NB4 (cell line): ENCODE measurements at regions not wholly inside any gene's neighbourhood (a gene's known extent, or its start where the extent isn't known, plus 50 kb on each side); places are given as distances from the start of the nearest gene placed in this dataset.

Source experiments
- DNase-seq: peaks from one replicate; pipeline ENCODE4 v3.0.0; 2010; ENCODE audit warnings: low read depth
- H3K4me3 ChIP-seq: one replicate; pipeline ENCODE4 v1.5.1; 2011; ENCODE audit warnings: mild to moderate bottlenecking, low read depth, low read length, moderate library complexity
- CTCF ChIP-seq: IDR thresholded peaks from one replicate; pipeline ENCODE4 v1.5.1; 2012; ENCODE audit warnings: low read depth, low read length
- MAX ChIP-seq: IDR thresholded peaks from 2 replicates; pipeline ENCODE4 v1.6.1; 2011; ENCODE audit warnings: low read depth, low read length
- MYC ChIP-seq: IDR thresholded peaks from 2 replicates; pipeline ENCODE4 v1.6.1; 2011; ENCODE audit warnings: low read depth, low read length
- POLR2A ChIP-seq: IDR thresholded peaks from 2 replicates; pipeline ENCODE4 v1.6.1; 2011; ENCODE audit warnings: mild to moderate bottlenecking; ENCODE audit not compliant: insufficient read length; ENCODE audit errors: extremely low read depth

- H3K4me3 ChIP-seq = no peak overlapping the region
- TF ChIP-seq POLR2A = no peak
- no peak for TF ChIP-seq CTCF
- no peak for TF ChIP-seq MYC
- TF ChIP-seq MAX = no peak
- DNase-seq = no peak
Observed at GRCh38 chr12:20967756-20968155, 157.3 kb downstream of the SLCO1B3 start.

GRCh38 chr12:20969766-20970165, 159.3 kb downstream of the SLCO1B3 start:
- no peak for DNase-seq
- H3K4me3 ChIP-seq = no peak overlapping the region
- TF ChIP-seq CTCF (no peak), MYC (no peak), POLR2A (no peak), MAX (no peak)

- TF ChIP-seq POLR2A (no peak), MYC (no peak), MAX (no peak), CTCF (no peak)
- DNase-seq = no peak
- no peak overlapping the region for H3K4me3 ChIP-seq
Observed at GRCh38 chr12:20985399-20985798, 145.6 kb upstream of the SLCO1B1 start.

GRCh38 chr12:21001778-21002177, 129.2 kb upstream of the SLCO1B1 start:
- peak; percentile 4 for DNase-seq

GRCh38 chr12:21025656-21026055, 105.3 kb upstream of the SLCO1B1 start:
- TF ChIP-seq POLR2A (no peak), CTCF (no peak), MAX (no peak), MYC (no peak)
- no peak overlapping the region for H3K4me3 ChIP-seq
- DNase-seq = no peak

More at GRCh38 chr12:21001778-21002177, 129.2 kb upstream of the SLCO1B1 start:
- TF ChIP-seq CTCF = peak; percentile 10
- TF ChIP-seq POLR2A = no peak
- H3K4me3 ChIP-seq = no peak overlapping the region

- DNase-seq = no peak
- TF ChIP-seq MYC (no peak), MAX (no peak), CTCF (no peak), POLR2A (no peak)
- no peak overlapping the region for H3K4me3 ChIP-seq
Observed at GRCh38 chr12:21026302-21026701, 104.7 kb upstream of the SLCO1B1 start.
